ENCODE measurements at regions not wholly inside any gene's neighbourhood (a gene's known extent, or its start where the extent isn't known, plus 50 kb on each side); places are given as distances from the start of the nearest gene placed in this dataset.

DNA sequence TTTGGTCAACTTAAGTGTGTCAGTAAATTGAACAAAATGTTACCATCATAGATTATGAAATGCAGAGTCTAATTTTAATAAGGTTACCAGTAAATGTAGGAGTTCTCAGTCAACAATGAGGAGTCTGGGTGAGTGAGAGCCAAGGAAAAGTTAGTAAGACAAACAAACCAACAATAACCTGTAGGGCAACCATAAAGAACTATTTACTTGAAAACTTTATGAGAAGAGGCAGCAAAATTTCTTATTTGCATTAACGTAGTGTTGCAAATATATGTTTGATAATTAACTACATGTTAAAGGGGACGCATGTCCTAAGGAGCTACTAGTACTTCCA is 131.1 kb upstream of the SOX4 start:
- Histone ChIP-seq H2AFZ (ENCODE audit: low read depth, low read length) (no peak overlapping the region), H3K36me3 (ENCODE audit: insufficient read depth, low read length) (no peaks in the 10 kb centered on the region), H4K20me1 (ENCODE audit: insufficient read depth) (no peaks in the 10 kb centered on the region), H3K9me3 (ENCODE audit: low read length) (peaks cover 3% of the 10 kb centered on the region), H3F3A (ENCODE audit: insufficient read depth, low read length, poor library complexity, severe bottlenecking) (no peaks in the 10 kb centered on the region), H3K79me2 (replicated peaks; ENCODE audit: insufficient read depth, low read length) (no peaks in the 10 kb centered on the region), H3K9ac (ENCODE audit: low read length) (no peak overlapping the region), H3K9me2 (ENCODE audit: insufficient read depth, low read length) (no peaks in the 10 kb centered on the region), H3K27me3 (ENCODE audit: insufficient read depth, low read depth, low read length) (no peaks in the 10 kb centered on the region), H3K4me2 (ENCODE audit: low read length) (no peak overlapping the region), H3K4me3 (ENCODE audit: low read length) (no peak overlapping the region), H3K27ac (ENCODE audit: low read length) (no peak overlapping the region)
- no peak for TF ChIP-seq SMC3 (conservative IDR thresholded peaks at IDR 0.05; ENCODE audit: poor library complexity)
- TF ChIP-seq RAD21 (conservative IDR thresholded peaks at IDR 0.05), result no peak
- no peak for TF ChIP-seq EZH2 (IDR thresholded peaks at IDR 0.05; ENCODE audit: borderline replicate concordance, insufficient read depth, low read length, poor library complexity, severe bottlenecking)
- TF ChIP-seq REST (IDR thresholded peaks at IDR 0.05; ENCODE audit: borderline replicate concordance), result no peak
- TF ChIP-seq, protein P1, sequence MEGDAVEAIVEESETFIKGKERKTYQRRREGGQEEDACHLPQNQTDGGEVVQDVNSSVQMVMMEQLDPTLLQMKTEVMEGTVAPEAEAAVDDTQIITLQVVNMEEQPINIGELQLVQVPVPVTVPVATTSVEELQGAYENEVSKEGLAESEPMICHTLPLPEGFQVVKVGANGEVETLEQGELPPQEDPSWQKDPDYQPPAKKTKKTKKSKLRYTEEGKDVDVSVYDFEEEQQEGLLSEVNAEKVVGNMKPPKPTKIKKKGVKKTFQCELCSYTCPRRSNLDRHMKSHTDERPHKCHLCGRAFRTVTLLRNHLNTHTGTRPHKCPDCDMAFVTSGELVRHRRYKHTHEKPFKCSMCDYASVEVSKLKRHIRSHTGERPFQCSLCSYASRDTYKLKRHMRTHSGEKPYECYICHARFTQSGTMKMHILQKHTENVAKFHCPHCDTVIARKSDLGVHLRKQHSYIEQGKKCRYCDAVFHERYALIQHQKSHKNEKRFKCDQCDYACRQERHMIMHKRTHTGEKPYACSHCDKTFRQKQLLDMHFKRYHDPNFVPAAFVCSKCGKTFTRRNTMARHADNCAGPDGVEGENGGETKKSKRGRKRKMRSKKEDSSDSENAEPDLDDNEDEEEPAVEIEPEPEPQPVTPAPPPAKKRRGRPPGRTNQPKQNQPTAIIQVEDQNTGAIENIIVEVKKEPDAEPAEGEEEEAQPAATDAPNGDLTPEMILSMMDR (IDR thresholded peaks at IDR 0.05; ENCODE audit: poor library complexity, severe bottlenecking), result no peak
- TF ChIP-seq MXI1 (conservative IDR thresholded peaks at IDR 0.05; ENCODE audit: poor library complexity, severe bottlenecking), result no peak
- no peak for TF ChIP-seq POLR2AphosphoS5 (IDR thresholded peaks at IDR 0.05)
- TF ChIP-seq EP300 (conservative IDR thresholded peaks at IDR 0.05; ENCODE audit: poor library complexity, severe bottlenecking), result no peak
- TF ChIP-seq TAF1 (IDR thresholded peaks at IDR 0.05; ENCODE audit: low read depth), result no peak

- Histone ChIP-seq H3K36me3 (ENCODE audit: insufficient read depth, low read length) (no peaks in the 10 kb centered on the region), H3F3A (ENCODE audit: insufficient read depth, low read length, poor library complexity, severe bottlenecking) (no peaks in the 10 kb centered on the region), H3K27ac (ENCODE audit: low read length) (no peak overlapping the region), H3K9me2 (ENCODE audit: insufficient read depth, low read length) (no peaks in the 10 kb centered on the region), H3K4me2 (ENCODE audit: low read length) (no peak overlapping the region), H3K27me3 (ENCODE audit: insufficient read depth, low read depth, low read length) (no peaks in the 10 kb centered on the region), H3K4me3 (ENCODE audit: low read length) (no peak overlapping the region), H2AFZ (ENCODE audit: low read depth, low read length) (no peak overlapping the region), H3K79me2 (replicated peaks; ENCODE audit: insufficient read depth, low read length) (no peaks in the 10 kb centered on the region), H4K20me1 (ENCODE audit: insufficient read depth) (no peaks in the 10 kb centered on the region), H3K9ac (ENCODE audit: low read length) (no peak overlapping the region), H3K9me3 (ENCODE audit: low read length) (no peaks in the 10 kb centered on the region)
- no peak for TF ChIP-seq REST (IDR thresholded peaks at IDR 0.05; ENCODE audit: borderline replicate concordance)
Measured at GRCh38 chr6:21467091-21467490, 126.5 kb upstream of the SOX4 start.
